IPS DF 6.9 (cell line): ENCODE measurements at regions not wholly inside any gene's neighbourhood (a gene's known extent, or its start where the extent isn't known, plus 50 kb on each side); places are given as distances from the start of the nearest gene placed in this dataset.
"Not testable (repeated sequence)": the region's sequence is repeated elsewhere in the genome, so short reads cannot be mapped to it uniquely, and the experiment has no call there.

Experiments
- DNase-seq: peaks from one replicate; pipeline ENCODE4 v3.0.0-alpha.2; 2013; ENCODE audit warnings: low read depth, low spot score
- H3K27ac ChIP-seq: one replicate; pipeline ENCODE4 v1.5.1; 2013; ENCODE audit warnings: low read length, control low read depth
- H3K27me3 ChIP-seq: 2 replicates; pipeline ENCODE4 v1.6.1; 2013; ENCODE audit warnings: mild to moderate bottlenecking, low read length; ENCODE audit not compliant: control insufficient read depth, insufficient read depth
- H3K36me3 ChIP-seq: 2 replicates; pipeline ENCODE4 v1.6.1; 2013; ENCODE audit warnings: low read length; ENCODE audit not compliant: control insufficient read depth, insufficient read depth
- H3K4me1 ChIP-seq: 2 replicates; pipeline ENCODE4 v1.6.1; 2013; ENCODE audit warnings: low read length; ENCODE audit not compliant: control insufficient read depth, insufficient read depth
- H3K4me3 ChIP-seq: 2 replicates; pipeline ENCODE4 v1.5.1; 2013; ENCODE audit warnings: mild to moderate bottlenecking, low read length
- H3K9me3 ChIP-seq: 2 replicates; pipeline ENCODE4 v1.6.1; 2013; ENCODE audit warnings: low read length, inconsistent platforms; ENCODE audit not compliant: control insufficient read depth, insufficient read depth
- WGBS: extraction: QIAGEN DNeasy Blood & Tissue Kit; methylation state at CpG from one replicate; pipeline ENCODE4 v1.1.7; 2013; ENCODE audit warnings: mixed read lengths, missing lambda C conversion rate; ENCODE audit not compliant: insufficient read length, insufficient coverage; 5-methylcytosine and 5-hydroxymethylcytosine counted together

DNA sequence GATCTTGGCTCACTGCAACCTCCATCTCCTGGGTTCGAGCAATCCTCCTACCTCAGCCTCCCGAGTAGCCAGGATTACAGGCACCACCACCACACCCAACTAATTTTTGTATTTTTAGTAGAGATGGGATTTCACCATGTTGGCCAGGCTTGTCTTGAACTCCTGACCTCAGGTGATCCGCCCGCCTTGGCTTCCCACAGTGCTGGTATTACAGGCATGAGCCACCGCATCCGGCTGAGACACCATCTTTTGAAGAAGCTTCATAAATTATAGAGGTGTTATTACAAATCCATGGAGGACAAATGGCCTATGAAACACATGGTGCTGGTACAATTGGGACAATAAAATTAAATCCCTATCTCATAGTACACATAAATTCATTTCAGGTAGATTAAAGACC lies 148.1 kb upstream of the SMIM31 start:
- H3K27me3 ChIP-seq, H3K4me1 ChIP-seq, DNase-seq, H3K4me3 ChIP-seq, H3K36me3 ChIP-seq, H3K9me3 ChIP-seq, H3K27ac ChIP-seq: not testable (repeated sequence)
- WGBS: no CpG with 5 or more reads among the region's 6 CpGs

DNA sequence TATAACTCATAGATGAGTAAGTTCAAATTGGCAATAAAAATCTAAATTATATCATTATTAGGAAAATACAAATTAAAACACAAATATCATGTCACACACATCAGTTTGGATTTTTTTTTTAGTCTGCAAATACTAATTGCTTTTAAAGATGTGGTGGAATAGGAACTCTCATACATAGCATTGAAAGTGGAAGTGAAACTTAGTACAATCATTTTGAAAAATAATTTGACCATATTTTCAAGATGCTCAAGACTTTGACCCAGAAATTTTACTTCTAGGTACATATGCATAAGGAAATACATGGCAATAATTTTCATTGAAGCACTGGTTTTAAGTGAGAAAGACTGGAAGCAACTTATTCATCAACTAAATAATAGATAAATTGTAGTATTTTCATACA lies 147.5 kb upstream of the SMIM31 start:
- H3K4me3 ChIP-seq: no peak overlapping the region
- H3K36me3 ChIP-seq: no peaks in the 10 kb centered on the region
- no peak for DNase-seq
- H3K4me1 ChIP-seq: no peaks in the 10 kb centered on the region
- H3K27me3 ChIP-seq: no peaks in the 10 kb centered on the region
- no peak overlapping the region for H3K27ac ChIP-seq
- H3K9me3 ChIP-seq: no peaks in the 10 kb centered on the region

DNA sequence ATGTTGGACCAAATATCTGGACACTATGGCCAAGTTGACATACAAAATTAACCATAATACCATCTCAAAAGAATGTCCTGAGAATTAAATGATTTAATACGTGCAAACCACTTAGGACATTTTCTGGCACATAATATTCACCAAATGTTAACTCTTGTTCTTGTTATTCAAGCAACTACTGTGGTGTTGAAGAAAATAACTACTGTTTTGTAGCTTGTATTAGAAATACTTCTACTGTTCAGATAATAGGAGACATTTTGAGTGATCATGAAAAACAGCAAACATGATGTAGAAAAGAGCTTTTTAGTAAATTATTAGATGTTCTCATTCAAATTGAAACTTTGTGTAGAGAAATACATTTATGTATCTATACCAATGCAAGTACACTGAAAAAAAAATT lies 140.7 kb upstream of the SMIM31 start:
- Histone ChIP-seq H3K27me3 (no peaks in the 10 kb centered on the region), H3K4me3 (no peak overlapping the region), H3K9me3 (no peaks in the 10 kb centered on the region), H3K27ac (no peak overlapping the region), H3K36me3 (no peaks in the 10 kb centered on the region), H3K4me1 (no peaks in the 10 kb centered on the region)
- no CpG with 5 or more reads among the region's 1 CpG for WGBS
- no peak for DNase-seq

DNA sequence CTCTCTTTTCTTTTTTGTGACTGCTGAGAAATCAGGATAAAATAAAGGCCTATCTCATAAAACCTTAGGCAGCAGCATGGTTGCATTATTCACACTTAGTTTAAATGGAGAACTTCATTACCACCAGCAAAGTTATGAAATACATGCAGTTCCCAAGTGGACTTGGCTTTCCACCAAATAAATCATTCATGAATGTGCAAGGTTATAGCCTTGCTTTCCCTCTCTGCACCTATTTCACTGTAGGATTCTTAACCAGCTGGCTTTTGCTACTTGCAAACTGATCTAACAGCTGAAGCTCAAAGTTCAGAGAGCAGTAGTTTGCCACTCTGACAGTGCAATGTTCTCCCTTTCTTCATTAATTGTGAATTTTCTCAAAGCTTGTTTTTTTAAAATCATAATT lies 140.1 kb upstream of the SMIM31 start:
- no peaks in the 10 kb centered on the region for H3K4me1 ChIP-seq

DNA sequence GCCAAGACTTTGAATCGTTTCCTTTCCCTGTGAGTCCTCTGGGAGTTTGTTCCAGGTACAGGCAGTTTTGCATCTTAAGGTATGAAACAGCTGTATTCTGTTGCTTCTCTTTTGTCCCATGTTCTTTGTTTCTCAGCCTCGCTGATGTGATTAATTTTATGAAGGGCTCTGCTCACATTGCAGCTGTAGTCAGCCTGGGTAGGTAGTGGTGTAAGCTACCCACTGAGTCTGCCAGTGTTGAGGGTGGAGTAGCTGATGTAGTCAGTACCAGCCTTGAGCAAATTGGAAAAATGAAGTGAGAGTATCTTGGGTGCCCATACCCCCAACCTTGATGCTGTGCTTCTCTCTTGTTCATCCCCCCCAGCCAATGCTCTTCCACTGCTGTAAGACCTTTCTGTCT lies 139.6 kb upstream of the SMIM31 start:
- Histone ChIP-seq H3K27ac (no peak overlapping the region), H3K27me3 (no peaks in the 10 kb centered on the region), H3K36me3 (no peaks in the 10 kb centered on the region), H3K4me1 (no peaks in the 10 kb centered on the region), H3K4me3 (no peak overlapping the region), H3K9me3 (no peaks in the 10 kb centered on the region)
- no peak for DNase-seq
- WGBS: no CpG with 5 or more reads among the region's 2 CpGs

More for the DNA sequence above, 140.1 kb upstream of the SMIM31 start:
- Histone ChIP-seq H3K27me3 (no peaks in the 10 kb centered on the region), H3K4me3 (no peak overlapping the region), H3K36me3 (no peaks in the 10 kb centered on the region), H3K27ac (no peak overlapping the region), H3K9me3 (no peaks in the 10 kb centered on the region)
- DNase-seq: no peak

DNA sequence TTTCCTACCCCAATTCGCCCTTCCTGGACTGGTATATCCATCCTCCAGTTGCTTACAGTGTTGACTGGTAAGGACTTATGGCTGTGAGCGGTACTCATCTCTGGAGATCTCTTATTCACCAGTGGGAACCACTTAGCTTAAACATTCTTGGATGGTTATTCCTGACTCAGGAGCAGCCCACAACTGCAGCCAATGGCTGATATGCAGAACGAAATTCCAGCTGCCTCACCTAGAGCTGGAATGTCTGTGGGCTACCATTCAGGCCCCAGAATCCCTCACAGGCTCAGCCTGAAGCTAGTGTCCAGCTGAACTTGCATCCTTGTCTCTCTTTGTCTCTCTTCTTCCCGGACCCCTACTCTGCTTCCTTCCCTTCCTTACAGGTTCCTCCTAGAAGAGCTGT lies 138.9 kb upstream of the SMIM31 start:
- Histone ChIP-seq H3K27me3 (no peaks in the 10 kb centered on the region), H3K4me1 (no peaks in the 10 kb centered on the region), H3K36me3 (no peaks in the 10 kb centered on the region), H3K27ac (no peak overlapping the region), H3K4me3 (no peak overlapping the region), H3K9me3 (no peaks in the 10 kb centered on the region)
- WGBS: no CpG with 5 or more reads among the region's 4 CpGs
- DNase-seq: no peak

DNA sequence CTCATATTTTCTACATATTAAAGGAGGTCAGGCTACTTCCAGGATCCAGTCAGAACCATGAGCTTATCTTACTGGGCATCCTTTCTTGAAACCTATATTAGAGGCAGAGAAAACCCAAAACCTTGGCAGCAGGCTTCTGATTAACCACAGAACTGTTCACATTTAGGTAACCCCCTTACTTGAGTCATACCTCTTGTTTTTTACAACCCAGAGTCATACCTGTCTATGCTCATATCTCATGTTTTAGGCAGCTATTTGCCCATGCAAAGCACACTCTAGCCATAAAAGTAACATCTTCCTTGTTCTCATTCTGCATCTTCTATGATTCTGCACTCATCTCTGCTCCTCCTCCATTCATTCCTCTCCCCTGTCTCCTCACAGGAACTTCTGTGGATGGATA lies 138.0 kb upstream of the SMIM31 start:
- Histone ChIP-seq H3K27ac (no peak overlapping the region), H3K4me1 (no peaks in the 10 kb centered on the region), H3K27me3 (no peaks in the 10 kb centered on the region), H3K36me3 (no peaks in the 10 kb centered on the region), H3K9me3 (no peaks in the 10 kb centered on the region), H3K4me3 (no peak overlapping the region)
- DNase-seq: no peak

DNA sequence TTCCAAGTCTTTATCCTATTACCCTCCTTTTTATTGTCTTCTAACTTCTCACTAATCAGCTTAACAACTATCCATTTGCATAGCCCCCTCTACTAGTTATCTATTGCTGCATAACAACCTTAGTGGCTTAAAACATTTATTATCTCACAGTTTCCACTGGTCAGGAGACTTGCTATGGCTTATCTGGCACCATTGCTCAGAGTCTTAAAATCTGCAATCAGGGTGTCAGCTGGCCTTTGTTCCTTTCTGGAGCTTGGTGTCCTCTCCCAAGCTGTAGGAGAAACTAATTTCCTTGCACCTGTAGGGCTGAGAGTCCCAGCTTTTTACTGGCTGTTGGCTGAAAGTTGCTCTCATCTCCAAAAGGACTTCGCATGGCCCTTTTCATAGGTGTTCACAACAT lies 137.0 kb upstream of the SMIM31 start:
- no peak for DNase-seq
- Histone ChIP-seq H3K27me3 (no peaks in the 10 kb centered on the region), H3K4me1 (no peaks in the 10 kb centered on the region), H3K27ac (no peak overlapping the region), H3K4me3 (no peak overlapping the region), H3K9me3 (no peaks in the 10 kb centered on the region), H3K36me3 (no peaks in the 10 kb centered on the region)
- WGBS: no CpG with 5 or more reads among the region's 1 CpG

DNA sequence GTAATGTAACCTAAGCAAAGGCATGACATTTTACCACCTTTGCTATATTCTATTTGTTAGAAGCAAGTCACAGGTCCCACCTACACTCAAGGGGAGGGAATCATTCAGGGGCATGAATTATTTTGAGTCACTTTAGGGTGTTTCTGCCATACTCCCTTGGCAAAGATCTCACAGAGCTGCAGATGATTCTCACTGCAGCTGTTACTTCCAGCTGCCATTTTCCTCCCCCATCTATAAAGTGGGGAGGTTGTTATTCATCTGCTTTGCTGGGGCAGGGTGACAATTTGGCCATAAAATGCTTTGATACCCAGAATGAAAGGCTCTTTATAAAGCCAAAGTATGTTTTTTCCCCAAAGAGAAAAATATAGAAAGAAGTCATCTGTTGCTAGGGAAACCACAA lies 136.5 kb upstream of the SMIM31 start:
- no peak for DNase-seq
- Histone ChIP-seq H3K4me3 (no peak overlapping the region), H3K9me3 (no peaks in the 10 kb centered on the region)

DNA sequence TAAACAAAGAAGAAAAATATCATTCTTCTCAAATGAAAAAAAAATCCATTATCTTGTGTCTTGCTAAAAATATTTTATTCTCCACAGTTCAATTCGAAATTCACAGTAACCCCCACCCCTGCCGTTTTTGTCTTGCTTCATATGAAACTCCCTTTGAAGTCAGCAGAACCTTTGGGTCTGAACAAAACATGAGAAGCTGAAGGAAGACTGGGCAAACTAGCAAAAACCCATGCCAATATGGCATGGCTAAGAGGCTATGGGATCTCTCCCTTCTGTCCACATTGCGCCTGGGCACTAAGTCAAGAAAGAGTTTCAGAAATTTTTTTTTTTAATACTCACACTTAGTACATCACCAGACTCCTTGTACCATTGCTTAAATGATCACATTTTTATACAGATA lies 136.0 kb upstream of the SMIM31 start:
- Histone ChIP-seq H3K27me3 (no peaks in the 10 kb centered on the region), H3K4me1 (no peaks in the 10 kb centered on the region), H3K4me3 (no peak overlapping the region), H3K9me3 (no peaks in the 10 kb centered on the region), H3K36me3 (no peaks in the 10 kb centered on the region), H3K27ac (no peak overlapping the region)
- DNase-seq: no peak
- WGBS: no CpG with 5 or more reads among the region's 3 CpGs

More for the DNA sequence above, 136.5 kb upstream of the SMIM31 start:
- no peaks in the 10 kb centered on the region for H3K27me3 ChIP-seq
- H3K4me1 ChIP-seq: no peaks in the 10 kb centered on the region
- H3K36me3 ChIP-seq: no peaks in the 10 kb centered on the region
- no peak overlapping the region for H3K27ac ChIP-seq

DNA sequence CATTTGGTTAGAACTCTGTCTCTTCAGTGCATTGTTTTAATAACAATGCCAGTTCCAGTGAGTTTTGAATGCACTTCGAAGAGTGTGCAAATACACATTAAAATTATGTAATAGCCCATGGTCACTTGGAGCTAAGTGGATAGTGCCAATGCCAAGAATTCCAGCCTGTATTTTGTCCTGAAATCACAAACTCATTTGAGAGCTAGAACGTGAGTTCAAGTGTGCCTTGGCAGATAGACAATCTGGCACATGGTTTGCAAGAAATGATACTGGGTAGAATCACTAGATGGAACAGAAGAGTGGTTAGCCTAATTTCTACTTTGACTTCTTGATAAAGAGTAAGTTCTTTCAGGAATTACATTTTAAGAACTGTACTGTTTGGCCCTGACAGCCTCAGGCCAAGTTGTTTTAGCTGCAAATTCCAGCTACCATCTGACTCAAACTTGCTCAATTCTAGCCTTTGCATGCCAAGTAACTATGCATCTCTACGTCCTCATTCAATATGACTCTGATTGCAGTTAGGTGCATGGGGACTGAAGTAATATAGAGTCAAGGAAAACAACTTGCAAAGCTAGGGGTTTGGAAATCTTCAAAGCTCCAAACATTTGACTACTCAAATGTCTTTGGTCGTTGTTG lies 131.9 kb upstream of the SMIM31 start:
- no peaks in the 10 kb centered on the region for H3K36me3 ChIP-seq
- no CpG with 5 or more reads among the region's 4 CpGs for WGBS
- no peaks in the 10 kb centered on the region for H3K9me3 ChIP-seq

More for the DNA sequence above, 131.9 kb upstream of the SMIM31 start:
- H3K4me1 ChIP-seq: no peaks in the 10 kb centered on the region
- no peak for DNase-seq
- H3K27me3 ChIP-seq: no peaks in the 10 kb centered on the region
- H3K27ac ChIP-seq: no peak overlapping the region
- no peak overlapping the region for H3K4me3 ChIP-seq
